SK-N-SH (cell line): ENCODE measurements at regions not wholly inside any gene's neighbourhood (a gene's known extent, or its start where the extent isn't known, plus 50 kb on each side); places are given as distances from the start of the nearest gene placed in this dataset.

ENCODE experiments used
- EP300 ChIP-seq, 2 experiments: IDR thresholded peaks; 2 replicates each; pipeline versions ENCODE4 v1.4.0 to v1.6.1; 2012; ENCODE audit warnings: borderline replicate concordance in 1 of 2, low read depth in 1 of 2, low read length in 1 of 2
- POLR2AphosphoS5 ChIP-seq: IDR thresholded peaks from 2 replicates; pipeline ENCODE4 v1.6.1; 2012; ENCODE audit warnings: low read depth, low read length
- TCF12 ChIP-seq: IDR thresholded peaks from 2 replicates; pipeline ENCODE4 v1.4.0; 2012
- TF ChIP-seq, protein P1 (sequence below): fragments of 200-600 bp; sonication (generic); IDR thresholded peaks from 2 replicates; pipeline ENCODE4 v1.6.1; 2017; ENCODE audit warnings: antibody characterized with exemption, mild to moderate bottlenecking, moderate library complexity

DNA sequence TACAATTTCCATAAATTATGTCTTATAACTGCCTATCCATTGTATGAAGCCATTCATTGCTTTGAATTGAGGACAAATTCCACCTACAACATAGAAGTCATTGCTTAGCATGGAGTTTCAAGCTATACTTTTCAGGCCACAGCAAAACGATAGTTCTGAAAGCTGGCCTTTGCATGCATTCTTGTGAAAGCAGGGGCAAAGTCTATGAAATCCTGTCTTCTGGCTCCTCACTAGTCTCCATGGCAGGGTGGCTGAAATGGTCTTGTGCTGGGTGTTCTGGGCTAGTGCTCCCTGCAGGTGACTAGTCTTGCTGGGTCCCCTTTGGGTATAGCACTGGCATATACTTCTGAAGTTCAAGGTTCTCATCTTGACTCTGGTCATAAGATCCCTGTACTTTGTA lies 353.9 kb upstream of the ZNF608 start:
- TF ChIP-seq TCF12 (no peak), POLR2AphosphoS5 (no peak), EP300 (IDR thresholded peaks at IDR 0.05; ENCODE audit: borderline replicate concordance in 1 of 2, low read depth in 1 of 2, low read length in 1 of 2) (no peak)
- TF ChIP-seq, protein P1, sequence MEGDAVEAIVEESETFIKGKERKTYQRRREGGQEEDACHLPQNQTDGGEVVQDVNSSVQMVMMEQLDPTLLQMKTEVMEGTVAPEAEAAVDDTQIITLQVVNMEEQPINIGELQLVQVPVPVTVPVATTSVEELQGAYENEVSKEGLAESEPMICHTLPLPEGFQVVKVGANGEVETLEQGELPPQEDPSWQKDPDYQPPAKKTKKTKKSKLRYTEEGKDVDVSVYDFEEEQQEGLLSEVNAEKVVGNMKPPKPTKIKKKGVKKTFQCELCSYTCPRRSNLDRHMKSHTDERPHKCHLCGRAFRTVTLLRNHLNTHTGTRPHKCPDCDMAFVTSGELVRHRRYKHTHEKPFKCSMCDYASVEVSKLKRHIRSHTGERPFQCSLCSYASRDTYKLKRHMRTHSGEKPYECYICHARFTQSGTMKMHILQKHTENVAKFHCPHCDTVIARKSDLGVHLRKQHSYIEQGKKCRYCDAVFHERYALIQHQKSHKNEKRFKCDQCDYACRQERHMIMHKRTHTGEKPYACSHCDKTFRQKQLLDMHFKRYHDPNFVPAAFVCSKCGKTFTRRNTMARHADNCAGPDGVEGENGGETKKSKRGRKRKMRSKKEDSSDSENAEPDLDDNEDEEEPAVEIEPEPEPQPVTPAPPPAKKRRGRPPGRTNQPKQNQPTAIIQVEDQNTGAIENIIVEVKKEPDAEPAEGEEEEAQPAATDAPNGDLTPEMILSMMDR, result no peak
